ENCODE measurements at regions not wholly inside any gene's neighbourhood (a gene's known extent, or its start where the extent isn't known, plus 50 kb on each side); places are given as distances from the start of the nearest gene placed in this dataset.
"Not testable (repeated sequence)": the region's sequence is repeated elsewhere in the genome, so short reads cannot be mapped to it uniquely, and the experiment has no call there.

GRCh38 chr4:144371485-144371884 is 231.0 kb upstream of the GYPA start:
- DNase-seq = no peak

- DNase-seq = no peak
These were observed 233.5 kb upstream of the GYPA start for GRCh38 chr4:144374065-144374464.

- DNase-seq = no peak
These were observed 236.3 kb upstream of the GYPA start for GRCh38 chr4:144376866-144377265.

- no peak for DNase-seq
These were observed 243.9 kb upstream of the GYPA start for GRCh38 chr4:144384408-144384807.

- DNase-seq = no peak
These were observed 246.0 kb upstream of the HHIP start for GRCh38 chr4:144399927-144400326.

GRCh38 chr4:144402176-144402575 is 243.8 kb upstream of the HHIP start:
- no peak for DNase-seq

GRCh38 chr4:144402999-144403398 is 243.0 kb upstream of the HHIP start:
- DNase-seq = no peak

GRCh38 chr4:144403893-144404292 is 242.1 kb upstream of the HHIP start:
- no peak for DNase-seq

- no peak for DNase-seq
These were observed 236.4 kb upstream of the HHIP start for GRCh38 chr4:144409525-144409924.

- DNase-seq = no peak
These were observed 235.6 kb upstream of the HHIP start for GRCh38 chr4:144410230-144410783.

- no peak for DNase-seq
These were observed 234.8 kb upstream of the HHIP start for GRCh38 chr4:144411119-144411518.

- no peak for DNase-seq
These were observed 234.3 kb upstream of the HHIP start for GRCh38 chr4:144411700-144412099.

- no peak for DNase-seq
These were observed 224.9 kb upstream of the HHIP start for GRCh38 chr4:144421056-144421455.

- no peak for DNase-seq
These were observed 224.0 kb upstream of the HHIP start for GRCh38 chr4:144421839-144422565.

- no peak for DNase-seq
These were observed 222.0 kb upstream of the HHIP start for GRCh38 chr4:144423930-144424329.

GRCh38 chr4:144426023-144426422 is 219.9 kb upstream of the HHIP start:
- DNase-seq = not testable (repeated sequence)

- no peak for DNase-seq
These were observed 203.2 kb upstream of the HHIP start for GRCh38 chr4:144442713-144443112.

- peak; percentile 69 for DNase-seq
These were observed 196.3 kb upstream of the HHIP start for GRCh38 chr4:144449611-144450010.

GRCh38 chr4:144450526-144450925 is 195.4 kb upstream of the HHIP start:
- no peak for DNase-seq

- DNase-seq = no peak
These were observed 194.0 kb upstream of the HHIP start for GRCh38 chr4:144451766-144452450.

GRCh38 chr4:144456196-144456595 is 189.8 kb upstream of the HHIP start:
- no peak for DNase-seq

GRCh38 chr4:144461906-144462305 is 184.1 kb upstream of the HHIP start:
- DNase-seq = no peak

GRCh38 chr4:144463236-144463635 is 182.7 kb upstream of the HHIP start:
- DNase-seq = no peak

GRCh38 chr4:144463896-144464295 is 182.1 kb upstream of the HHIP start:
- no peak for DNase-seq

All from right hindlimb (tissue), 1 donor.